ENCODE measurements at regions not wholly inside any gene's neighbourhood (a gene's known extent, or its start where the extent isn't known, plus 50 kb on each side); places are given as distances from the start of the nearest gene placed in this dataset.
A peak's percentile ranks its signal among the peaks of the same experiment; 100 is the strongest.

DNA sequence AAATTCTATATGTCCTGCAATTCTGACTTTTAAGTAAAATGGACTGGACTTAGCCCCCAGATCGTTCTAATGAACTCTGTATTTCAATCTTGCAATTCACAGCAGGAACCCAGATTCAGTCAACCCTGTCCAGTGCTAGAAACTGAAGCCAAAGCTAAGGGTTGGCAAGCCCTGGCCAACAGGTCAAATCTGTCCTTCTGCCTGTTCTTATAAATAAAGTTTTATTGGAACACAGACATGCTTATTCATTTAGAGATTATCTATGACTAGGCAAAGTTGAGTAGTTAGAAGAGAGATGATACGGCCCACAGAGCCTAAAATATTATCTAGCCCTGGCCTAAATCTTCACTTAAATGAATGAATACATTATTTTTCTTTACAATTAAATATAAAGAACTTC is 339.2 kb upstream of the JARID2 start:
- no peak for DNase-seq (ENCODE audit: low read depth)

DNA sequence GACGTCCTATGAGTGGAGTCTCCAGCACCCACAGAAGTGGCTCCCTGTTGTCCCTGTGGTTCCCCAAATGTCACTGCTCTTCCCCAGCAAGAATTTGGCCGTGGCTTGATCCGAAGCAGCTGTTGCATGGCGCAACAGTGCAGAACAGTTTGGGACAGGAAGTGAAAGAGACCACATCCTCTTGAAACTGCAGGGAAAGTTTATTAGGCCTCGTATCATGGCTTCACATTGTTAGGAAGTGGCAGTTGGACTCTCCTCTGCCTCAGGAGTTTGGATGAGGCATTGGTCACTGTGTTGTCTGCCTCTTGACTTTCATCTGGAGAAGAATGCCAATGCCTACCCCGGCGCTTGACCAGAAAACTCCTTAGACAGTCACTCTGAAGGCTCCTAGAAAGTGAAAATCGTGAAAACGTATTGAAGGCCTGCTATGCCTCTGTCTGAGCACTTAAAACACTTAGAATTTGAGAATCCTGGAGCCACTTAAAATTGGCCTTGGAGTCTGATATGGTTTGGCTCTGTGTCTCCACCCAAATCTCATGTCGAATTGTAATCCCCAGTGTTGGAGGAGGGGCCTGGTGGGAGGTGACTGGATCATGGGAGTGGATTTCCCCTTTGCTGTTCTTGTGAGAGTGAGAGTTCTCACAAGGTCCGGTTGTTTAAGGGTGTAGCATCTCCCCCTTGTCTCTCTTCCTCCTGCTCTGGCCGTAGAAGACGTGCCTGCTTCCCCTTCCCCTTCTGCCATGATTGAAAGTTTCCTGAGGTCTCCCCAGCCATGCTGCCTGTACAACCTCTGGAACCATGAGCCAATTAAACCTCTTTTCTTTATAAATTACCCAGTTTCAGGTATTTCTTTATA is 334.9 kb upstream of the JARID2 start:
- peak; percentile 56 for DNase-seq (ENCODE audit: low read depth)

DNA sequence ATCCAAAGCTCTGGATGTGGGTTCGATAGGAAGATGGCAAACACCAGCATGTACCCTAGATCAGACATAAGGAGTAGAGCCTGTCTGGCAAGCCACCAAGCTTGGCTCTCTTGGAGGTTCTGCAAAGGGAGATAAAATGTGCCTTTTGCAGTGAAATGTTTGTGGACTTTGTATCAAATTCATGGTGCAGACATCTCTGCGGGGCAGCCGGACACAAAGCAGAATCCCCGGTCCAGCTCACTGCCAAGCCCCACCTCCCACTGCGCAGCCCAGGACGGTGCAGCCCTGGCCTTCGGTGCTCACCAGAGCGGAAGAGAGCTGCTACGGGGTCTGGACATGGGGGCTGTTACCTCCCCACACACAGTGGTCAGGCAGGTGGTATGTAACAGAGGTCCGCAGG is 333.6 kb upstream of the JARID2 start:
- DNase-seq (ENCODE audit: low read depth), result no peak

DNA sequence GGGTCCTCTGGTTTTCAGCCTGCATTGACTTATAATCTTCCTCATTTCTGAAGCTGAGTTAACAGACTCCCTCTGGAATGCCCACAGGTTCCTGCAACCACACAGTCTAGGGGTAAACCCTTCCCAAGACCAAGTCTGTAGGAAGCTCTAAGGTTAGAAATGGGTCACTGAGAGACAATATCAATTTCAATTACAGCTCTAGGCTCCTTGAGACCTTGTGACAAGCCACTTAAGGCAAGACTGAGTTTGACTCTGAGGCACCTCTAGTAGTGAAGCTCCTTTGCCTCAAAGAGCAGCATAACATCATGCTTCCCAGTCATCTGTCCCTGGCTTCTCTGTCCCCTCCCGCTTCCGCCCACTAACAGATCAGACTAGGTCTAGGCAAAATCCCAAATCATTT is 333.2 kb upstream of the JARID2 start:
- DNase-seq (ENCODE audit: low read depth), result no peak

DNA sequence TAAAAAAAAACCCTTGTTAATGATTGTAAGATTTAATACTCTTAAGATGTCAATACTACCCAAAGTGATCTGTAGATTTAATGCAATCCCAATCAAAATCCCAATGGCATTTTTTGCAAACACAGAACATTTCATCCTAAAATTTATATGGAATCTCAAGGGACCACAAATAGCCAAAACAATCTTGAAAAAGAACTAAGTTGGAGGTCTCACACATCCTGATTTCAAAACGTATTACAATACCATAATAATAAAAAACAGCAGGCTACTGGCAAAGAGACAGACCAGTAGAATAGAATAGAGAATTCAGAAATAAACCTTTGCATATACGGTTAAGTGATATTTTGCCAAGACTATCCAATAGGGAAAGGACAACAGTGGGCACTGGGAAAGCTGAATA is 331.9 kb upstream of the JARID2 start:
- DNase-seq (ENCODE audit: low read depth), result no peak

DNA sequence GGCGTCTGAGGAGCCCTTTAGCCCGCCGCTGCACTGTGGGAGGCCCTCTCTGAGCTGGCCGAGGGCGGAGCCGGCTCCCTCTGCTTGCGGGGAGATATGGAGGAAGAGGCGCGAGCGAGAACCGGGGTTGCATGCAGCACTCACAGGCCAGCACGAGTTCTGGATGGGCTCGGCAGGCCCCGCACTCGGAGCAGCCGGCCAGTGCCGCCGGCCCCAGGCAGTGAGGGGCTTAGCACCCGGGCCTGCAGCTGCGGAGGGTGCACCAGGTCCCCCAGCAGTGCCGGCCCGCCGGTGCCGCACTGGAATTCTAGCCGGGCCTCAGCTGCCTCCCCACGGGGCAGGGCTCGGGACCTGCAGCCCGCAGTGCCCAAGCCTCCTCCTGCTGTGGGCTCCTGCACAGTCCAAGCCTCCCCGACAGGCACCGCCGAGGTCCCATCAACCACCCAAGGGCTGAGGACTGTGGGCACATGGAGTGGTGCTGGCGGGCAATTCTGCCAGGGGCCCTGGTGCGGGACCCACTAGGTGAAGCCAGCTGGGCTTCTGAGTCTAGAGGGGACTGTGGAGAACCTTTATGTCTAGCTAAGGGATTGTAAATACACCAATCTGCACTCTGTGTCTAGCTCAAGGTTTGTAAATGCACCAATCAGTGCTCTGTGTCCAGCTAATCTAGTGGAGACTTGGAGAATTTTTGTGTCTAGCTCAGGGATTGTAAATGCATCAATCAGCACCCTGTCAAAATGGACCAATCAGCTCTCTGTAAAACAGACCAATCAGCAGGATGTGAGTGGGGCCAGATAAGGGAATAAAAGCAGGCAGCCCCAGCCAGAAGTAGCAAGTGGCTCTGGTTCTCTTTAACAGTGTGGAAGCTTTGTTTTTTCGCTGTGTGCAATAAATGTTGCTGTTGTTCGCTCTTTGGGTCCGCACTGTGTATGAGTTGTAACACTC is 329.7 kb upstream of the JARID2 start:
- no peak for DNase-seq (ENCODE audit: low read depth)

DNA sequence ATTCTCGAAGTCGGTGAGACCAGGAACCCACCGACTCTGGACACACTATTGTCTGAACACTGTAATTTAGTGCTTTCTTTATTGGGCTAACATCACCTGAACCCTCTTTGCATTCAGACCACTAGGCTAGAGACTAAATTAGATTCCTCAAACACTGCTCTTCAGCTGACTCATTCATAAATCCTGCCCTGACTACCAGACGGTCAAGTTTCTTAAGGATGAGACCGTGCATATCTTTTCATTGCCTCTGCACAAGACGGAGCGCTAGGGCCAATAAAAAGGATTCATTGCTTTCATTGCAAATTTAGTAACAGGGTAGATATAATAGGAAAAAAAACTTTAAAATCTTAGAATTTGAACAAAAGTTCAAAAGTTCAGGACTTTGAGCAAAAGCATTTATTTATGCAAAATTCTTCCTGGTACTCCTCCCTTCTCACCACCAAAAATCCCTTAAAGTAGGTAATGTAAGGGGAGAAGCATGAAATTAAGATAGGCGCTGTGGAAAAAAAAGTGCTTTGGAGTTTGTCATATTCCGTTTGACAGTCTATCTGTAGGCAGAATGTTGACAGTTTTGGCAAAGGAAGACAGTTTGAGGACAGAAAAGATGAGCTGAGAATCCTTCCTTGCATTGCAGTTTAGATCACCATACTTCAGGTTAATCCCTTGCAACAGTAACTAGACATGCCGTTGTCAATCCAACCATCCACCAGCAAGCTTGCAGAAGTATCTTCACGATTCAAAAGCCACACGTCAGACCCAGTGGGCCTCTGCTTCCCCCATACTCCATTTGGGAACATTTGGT is 328.6 kb upstream of the JARID2 start:
- DNase-seq (ENCODE audit: low read depth), result peak; percentile 78

DNA sequence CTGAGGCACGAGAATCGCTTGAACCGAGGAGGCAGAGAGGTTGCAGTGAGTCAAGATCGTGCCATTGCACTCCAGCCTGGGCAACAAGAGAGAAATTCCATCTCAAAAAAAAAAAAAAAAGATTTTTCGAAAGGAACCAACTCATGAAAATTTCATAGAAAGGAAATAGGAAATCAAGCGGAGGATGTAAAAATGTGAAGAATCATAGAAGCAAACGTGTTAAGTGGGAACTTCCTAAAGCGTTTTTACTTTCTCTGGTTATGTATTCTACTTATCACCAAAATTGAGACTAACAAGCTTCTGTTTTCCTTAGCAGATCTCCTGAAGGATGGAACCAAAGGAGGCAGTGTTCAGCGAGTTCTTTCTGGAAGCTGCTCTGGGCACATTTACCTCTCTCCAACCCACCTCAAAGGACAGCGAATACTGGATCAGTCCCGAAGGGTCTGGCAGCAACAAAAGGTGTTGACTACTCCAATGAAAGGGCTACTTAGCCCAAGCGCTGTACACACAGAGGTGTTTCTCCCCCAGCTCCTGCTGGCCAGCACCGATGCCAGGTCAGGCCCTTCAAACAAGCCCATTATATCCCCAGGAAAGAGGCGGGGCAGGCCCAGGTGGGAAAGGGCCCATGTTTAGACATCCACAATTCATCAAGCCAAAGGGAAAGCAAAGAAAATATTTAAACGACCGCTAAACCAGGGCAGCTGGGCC is 327.5 kb upstream of the JARID2 start:
- DNase-seq (ENCODE audit: low read depth), result no peak

DNA sequence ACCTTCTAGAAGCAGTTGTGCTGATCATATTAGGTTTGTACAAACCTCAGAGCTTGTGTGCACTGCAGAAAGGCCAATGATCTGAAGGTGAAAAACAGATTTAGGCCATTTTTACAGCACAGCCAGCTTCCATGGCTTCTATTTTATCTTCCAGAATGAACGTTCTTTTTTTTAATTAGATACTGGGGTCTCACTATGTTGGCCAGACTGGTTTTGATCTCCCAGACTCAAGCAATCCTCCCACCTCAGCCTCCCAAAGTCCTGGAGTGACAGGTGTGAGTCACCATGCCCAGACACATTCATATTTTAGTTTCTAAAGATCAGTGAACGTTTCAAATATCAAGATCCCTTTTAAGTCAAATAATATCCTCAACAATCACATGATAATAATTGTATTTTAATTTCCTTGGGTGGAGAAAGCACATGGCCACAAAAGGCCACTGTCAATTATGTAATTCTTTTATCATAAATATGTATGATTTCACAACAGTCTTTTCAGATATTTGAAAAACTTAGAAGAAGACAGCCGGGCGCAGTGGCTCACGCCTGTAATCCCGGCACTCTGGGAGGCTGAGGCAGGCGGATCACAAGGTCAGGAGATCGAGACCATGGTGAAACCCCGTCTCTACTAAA is 326.7 kb upstream of the JARID2 start:
- no peak for DNase-seq (ENCODE audit: low read depth)

DNA sequence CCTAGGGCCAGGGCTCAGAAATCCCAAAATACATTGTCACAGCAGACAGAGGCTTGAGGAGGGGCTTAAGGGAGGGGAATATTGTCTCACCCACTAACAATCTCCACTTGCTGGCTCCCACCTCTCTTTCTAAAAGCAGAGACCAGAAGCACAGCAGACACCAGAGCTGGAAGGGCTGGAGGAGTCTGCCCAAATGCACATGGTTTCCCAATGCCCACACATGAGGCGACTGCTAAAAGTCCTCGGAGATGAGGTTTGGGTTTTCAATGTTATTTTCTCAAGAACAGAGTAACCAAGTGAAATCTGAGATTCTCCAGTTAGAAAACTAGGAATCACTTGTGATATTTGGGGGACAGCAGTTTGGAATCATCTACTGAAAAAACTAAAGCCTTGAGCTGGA is 325.6 kb upstream of the JARID2 start:
- DNase-seq (ENCODE audit: low read depth), result no peak

DNA sequence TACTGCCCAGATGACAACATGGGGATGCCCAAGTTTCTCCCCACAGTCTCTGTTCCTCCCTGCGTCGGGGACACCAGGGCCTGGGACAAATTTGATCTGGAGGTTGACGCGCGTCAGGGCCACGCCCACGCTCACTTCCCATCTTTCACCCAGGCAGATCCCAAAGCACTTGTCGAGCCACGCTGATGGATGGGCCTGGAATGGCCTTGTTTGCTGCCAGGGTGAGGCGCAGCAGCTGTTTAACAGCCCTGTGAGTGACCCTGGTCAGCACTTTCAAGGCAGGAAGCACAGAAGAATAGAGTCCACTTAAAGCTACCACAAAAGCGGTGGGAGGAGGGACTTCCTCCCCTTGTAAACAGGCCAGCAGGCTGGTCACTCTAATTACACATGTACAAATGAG is 324.7 kb upstream of the JARID2 start:
- no peak for DNase-seq (ENCODE audit: low read depth)

DNA sequence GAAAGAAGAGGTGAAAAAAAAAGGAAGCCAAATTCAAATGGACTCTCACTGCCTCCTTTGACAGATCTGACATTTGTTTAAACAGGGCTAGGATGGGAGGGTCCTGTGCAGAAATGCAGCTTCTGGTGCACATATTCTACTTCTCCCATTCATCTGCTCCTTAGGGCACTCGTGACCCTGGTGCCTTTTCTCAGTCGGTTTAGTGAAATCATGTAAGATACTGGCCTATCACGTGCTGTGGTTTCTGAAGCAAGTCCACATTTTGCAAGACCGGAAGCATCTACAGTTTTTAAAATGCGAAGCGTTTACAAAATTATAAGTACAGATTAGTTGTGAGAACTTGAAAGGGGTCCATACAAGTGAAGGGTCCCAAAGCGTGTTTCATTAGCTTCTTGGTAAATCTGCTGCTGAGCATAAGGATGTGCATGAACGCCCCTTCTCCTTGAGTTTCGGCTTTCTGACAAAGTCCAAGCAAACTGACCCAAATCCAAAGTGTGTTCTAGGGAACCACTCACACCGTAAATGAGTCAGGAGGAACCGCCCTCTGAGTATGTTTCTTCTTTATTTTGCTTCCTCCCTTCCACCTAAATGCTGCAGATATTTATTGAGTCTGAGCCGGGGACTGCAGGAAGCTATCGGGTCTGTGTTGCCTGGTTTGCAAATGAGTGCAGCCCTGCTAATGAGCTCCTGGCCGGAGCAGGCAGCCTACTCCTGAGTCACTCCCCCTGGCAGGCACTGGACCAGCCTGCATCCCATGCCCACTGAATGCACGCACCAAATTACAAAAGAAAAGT is 323.8 kb upstream of the JARID2 start:
- DNase-seq (ENCODE audit: low read depth), result no peak

DNA sequence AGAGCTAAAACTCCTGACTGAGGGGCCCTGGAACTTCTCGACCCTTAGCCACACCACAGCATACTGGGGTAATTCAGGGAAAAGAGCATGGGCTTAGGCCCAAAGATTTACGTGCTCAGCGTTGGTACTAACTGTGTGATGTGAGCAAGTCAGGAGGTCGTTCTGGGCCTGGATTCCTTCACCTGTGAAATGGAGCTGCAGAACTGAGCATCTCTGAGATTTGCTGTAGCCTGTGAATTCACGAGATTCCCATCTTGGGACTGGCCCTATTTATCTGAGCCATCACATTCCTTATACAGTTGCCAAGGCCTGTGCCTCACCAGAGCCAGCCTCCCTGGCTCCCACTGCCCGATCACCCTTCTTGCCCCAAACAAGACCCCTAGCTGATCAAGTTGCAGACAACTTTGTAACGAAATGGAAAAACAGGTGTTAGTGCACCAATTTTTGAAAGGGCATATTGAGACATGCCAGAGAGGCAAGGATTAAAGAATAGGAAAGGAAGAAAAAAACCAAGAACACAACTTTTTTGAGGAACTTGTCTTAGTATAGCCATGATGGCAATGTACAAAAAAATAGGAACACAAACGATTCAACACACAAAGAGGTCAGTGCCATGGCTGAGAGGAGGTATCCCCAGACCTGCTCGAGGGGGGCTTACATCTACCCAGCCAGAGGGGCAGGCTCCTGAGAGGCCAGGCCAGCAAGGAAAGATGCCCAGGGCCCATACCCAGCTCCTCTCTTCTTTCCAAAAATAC is 323.0 kb upstream of the JARID2 start:
- no peak for DNase-seq (ENCODE audit: low read depth)

DNA sequence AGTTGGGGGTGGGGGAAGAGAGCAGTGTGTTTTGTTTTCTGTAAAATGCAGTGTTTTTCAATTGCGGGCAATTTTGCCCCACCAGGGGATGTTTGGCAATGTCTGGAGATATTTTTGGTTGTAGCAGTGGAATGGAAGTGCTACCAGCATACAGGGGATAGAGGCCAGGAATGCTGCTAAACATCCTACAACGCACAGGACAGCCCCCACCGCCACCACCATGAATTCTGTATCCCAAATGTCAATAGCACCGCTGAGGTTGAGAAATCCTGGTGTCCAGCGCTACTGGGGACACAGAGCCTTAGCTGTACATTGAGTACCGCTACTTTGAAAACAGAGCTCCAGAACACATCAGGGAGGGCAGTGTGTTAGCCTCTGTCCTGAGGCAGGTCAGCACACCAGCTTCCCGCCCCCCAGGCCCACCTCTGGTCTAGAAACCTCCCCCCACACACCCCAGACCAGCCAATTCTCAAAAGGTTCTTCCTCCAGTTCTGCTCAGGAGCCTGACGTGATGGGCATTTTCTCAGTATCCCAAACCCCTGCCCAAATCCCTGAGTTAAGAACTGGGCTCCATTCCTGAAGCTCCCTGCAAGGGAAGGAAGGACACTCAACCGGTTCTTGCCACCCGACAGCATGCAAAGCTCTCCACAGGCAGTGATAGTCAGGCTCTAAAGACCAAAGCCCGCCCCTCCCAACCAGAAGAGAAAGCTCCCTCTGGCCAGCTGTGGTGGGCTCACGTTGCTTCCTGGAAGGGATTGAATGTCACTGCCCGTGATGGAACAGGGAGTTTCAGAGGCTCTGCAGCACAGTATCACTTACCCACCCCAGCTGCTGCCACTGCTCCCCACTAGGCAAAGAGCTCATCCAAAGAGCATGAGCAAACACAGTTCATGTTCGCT is 321.5 kb upstream of the JARID2 start:
- DNase-seq (ENCODE audit: low read depth), result no peak

DNA sequence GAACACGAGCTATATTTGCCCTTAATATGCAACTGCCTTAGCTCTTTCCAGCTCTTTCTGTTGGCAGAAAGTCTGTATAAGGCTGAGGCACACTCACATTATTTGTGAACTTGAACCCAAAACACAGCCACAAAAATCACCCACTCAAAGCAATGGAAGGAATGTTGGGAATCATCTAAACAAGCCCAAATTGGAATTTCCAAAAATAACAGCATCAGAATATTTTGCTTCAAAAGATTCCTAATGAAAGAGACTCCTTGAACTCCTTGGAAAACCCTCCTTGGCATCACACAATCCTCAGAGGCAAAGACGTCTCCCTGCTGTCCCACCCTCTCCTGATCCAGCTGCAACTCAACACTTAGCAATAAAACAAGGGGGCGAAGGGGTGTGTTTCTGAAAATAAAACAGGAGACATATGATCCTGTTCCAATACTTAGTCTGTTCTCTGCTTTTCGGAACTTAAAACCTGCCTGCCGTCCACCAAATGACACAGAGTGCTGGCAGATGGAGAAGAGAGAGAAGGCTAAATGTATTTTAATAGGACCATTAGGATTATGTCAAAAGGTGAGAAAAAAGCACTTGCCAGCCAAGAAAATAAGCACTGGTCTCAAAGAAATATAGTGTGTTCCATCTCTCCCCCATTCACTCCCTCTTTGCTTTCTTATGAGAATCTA is 320.7 kb upstream of the JARID2 start:
- DNase-seq (ENCODE audit: low read depth), result peak; percentile 50

DNA sequence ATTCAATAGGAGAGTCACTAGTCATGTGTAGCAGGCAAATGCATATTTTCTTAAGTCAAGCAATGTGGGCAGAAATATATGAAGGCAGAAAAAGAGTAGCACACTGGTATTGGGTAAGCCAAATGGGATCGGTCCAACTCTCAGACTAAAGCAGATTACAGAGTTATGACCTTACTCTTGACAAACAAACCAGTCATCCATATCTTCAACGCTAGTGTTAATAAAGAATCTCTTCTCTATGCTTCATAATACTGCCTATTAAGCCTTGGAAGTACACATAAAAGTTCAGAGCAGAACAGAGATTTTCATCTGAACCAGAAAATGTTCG is 320.2 kb upstream of the JARID2 start:
- peak; percentile 35 for DNase-seq (ENCODE audit: low read depth)

DNA sequence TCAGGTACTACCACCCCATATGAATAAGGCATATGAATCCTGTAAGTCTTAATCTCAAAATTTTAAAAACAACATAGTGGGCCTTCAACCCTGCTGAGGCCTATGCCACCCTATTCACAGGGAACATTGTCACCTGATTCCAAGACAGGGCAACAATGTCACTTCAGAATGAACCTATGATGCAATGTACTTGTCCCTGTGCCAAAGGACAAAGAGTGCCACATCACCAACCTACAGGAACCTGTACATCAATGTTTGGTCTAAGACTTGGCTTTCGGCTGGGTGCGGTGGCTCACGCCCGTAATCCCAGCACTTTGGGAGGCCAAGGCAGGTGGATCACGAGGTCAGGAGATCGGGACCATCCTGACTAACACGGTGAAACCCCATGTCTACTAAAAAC is 318.5 kb upstream of the JARID2 start:
- no peak for DNase-seq (ENCODE audit: low read depth)

DNA sequence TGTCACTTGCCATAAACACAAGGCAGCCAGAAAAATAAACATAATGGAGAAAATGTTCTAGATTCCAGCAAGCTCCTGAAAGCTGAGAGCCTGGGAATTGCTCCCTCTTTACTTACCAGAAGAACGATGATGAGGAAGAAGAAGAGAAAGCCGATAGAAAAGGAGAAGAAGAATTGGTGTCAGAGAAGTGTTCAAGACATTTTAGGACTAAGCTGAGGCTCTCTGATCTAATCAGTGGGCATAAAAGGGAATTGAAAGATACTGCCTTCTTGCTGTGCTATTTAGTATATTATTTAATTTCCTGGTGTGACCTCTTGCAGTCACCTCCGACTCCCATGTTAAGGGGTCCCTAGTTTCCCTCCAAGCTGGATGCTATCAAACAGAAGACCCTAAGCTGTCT is 316.6 kb upstream of the JARID2 start:
- DNase-seq (ENCODE audit: low read depth), result no peak

Data from EH (cell line).